ENCODE measurements at regions not wholly inside any gene's neighbourhood (a gene's known extent, or its start where the extent isn't known, plus 50 kb on each side); places are given as distances from the start of the nearest gene placed in this dataset.

- no peaks in the 10 kb centered on the region for H3K27me3 ChIP-seq
- no peak overlapping the region for H3K27ac ChIP-seq
- TF ChIP-seq, protein P1, sequence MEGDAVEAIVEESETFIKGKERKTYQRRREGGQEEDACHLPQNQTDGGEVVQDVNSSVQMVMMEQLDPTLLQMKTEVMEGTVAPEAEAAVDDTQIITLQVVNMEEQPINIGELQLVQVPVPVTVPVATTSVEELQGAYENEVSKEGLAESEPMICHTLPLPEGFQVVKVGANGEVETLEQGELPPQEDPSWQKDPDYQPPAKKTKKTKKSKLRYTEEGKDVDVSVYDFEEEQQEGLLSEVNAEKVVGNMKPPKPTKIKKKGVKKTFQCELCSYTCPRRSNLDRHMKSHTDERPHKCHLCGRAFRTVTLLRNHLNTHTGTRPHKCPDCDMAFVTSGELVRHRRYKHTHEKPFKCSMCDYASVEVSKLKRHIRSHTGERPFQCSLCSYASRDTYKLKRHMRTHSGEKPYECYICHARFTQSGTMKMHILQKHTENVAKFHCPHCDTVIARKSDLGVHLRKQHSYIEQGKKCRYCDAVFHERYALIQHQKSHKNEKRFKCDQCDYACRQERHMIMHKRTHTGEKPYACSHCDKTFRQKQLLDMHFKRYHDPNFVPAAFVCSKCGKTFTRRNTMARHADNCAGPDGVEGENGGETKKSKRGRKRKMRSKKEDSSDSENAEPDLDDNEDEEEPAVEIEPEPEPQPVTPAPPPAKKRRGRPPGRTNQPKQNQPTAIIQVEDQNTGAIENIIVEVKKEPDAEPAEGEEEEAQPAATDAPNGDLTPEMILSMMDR (IDR thresholded peaks at IDR 0.05 in 4 of 5, conservative IDR thresholded peaks at IDR 0.05 in 1 of 5): no peak
- TF ChIP-seq POLR2A (IDR thresholded peaks at IDR 0.05): no peak
- ATAC-seq (no peak), DNase-seq (no peak)
- no peaks in the 10 kb centered on the region for H3K36me3 ChIP-seq
- H3K4me1 ChIP-seq: no peaks in the 10 kb centered on the region
- intact Hi-C loops (cut with DNase I; ENCODE audit: low total_unique reads) (no loop called here), in situ Hi-C loops (cut with MboI; ENCODE audit: low sequenced_read_pairs in 4 of 4) (no loop called here)
- H3K4me3 ChIP-seq: no peak overlapping the region
- peaks cover 0 to 10% (median 0%) of the 10 kb centered on the region in 3 donors for H3K9me3 ChIP-seq
These were observed 61.7 kb upstream of the SRD5A3 start for GRCh38 chr4:55284331-55284730.

GRCh38 chr4:55291227-55291640 lies 54.8 kb upstream of the SRD5A3 start:
- Histone ChIP-seq H3K4me1 (peaks cover 0 to 8% of the 10 kb centered on the region in 2 donors), H3K36me3 (no peaks in the 10 kb centered on the region), H3K9me3 (no peaks in the 10 kb centered on the region), H3K27me3 (no peaks in the 10 kb centered on the region), H3K4me3 (no peak overlapping the region), H3K27ac (peak overlapping the region in 2 of 4 donors; percentile 13 to 16)
- TF ChIP-seq, protein P1 (IDR thresholded peaks at IDR 0.05 in 4 of 5, conservative IDR thresholded peaks at IDR 0.05 in 1 of 5): no peak
- no peak for TF ChIP-seq POLR2A (IDR thresholded peaks at IDR 0.05)
- in situ Hi-C loops (cut with MboI; ENCODE audit: low sequenced_read_pairs in 4 of 4) (no loop called here), intact Hi-C loops (cut with DNase I; ENCODE audit: low total_unique reads) (no loop called here)
- ATAC-seq: peak; percentile 74 to 76
- DNase-seq: peak; percentile 33 to 64

GRCh38 chr4:55296096-55296495 lies 49.9 kb upstream of the SRD5A3 start:
- in situ Hi-C loops (cut with MboI; ENCODE audit: low sequenced_read_pairs in 4 of 4): no loop called here
- Histone ChIP-seq H3K4me1 (peaks cover 0 to 2% of the 10 kb centered on the region in 2 donors), H3K27ac (no peak overlapping the region), H3K36me3 (no peaks in the 10 kb centered on the region), H3K4me3 (no peak overlapping the region), H3K9me3 (no peaks in the 10 kb centered on the region), H3K27me3 (no peaks in the 10 kb centered on the region)
- intact Hi-C loops (cut with DNase I; ENCODE audit: low total_unique reads): no loop called here
- ATAC-seq: no peak
- DNase-seq: no peak
- TF ChIP-seq, protein P1 (IDR thresholded peaks at IDR 0.05 in 4 of 5, conservative IDR thresholded peaks at IDR 0.05 in 1 of 5): no peak
- TF ChIP-seq POLR2A (IDR thresholded peaks at IDR 0.05): no peak
